ENCODE measurements at regions not wholly inside any gene's neighbourhood (a gene's known extent, or its start where the extent isn't known, plus 50 kb on each side); places are given as distances from the start of the nearest gene placed in this dataset.

GRCh38 chr14:39861229-39861600, 429.0 kb upstream of the FBXO33 start:
- H3K27ac ChIP-seq (ENCODE audit: low read depth), result no peak overlapping the region
- H3K4me1 ChIP-seq (ENCODE audit: insufficient read depth), result no peaks in the 10 kb centered on the region
- no peak for DNase-seq (ENCODE audit: extremely low spot score)
- no peak overlapping the region for H3K4me3 ChIP-seq (ENCODE audit: low read depth, low read length)
- WGBS, result 56% methylated on average over 4 of the region's 4 CpGs
- no peaks in the 10 kb centered on the region for H3K36me3 ChIP-seq (ENCODE audit: insufficient read depth)

- H3K4me1 ChIP-seq (ENCODE audit: insufficient read depth), result no peaks in the 10 kb centered on the region
- WGBS, result 56% methylated on average over 8 of the region's 8 CpGs
- H3K36me3 ChIP-seq (ENCODE audit: insufficient read depth), result no peaks in the 10 kb centered on the region
- H3K4me3 ChIP-seq (ENCODE audit: low read depth, low read length), result no peak overlapping the region
- no peak for DNase-seq (ENCODE audit: extremely low spot score)
- no peak overlapping the region for H3K27ac ChIP-seq (ENCODE audit: low read depth)
These were observed 428.5 kb upstream of the FBXO33 start for GRCh38 chr14:39860596-39861228.

DNA sequence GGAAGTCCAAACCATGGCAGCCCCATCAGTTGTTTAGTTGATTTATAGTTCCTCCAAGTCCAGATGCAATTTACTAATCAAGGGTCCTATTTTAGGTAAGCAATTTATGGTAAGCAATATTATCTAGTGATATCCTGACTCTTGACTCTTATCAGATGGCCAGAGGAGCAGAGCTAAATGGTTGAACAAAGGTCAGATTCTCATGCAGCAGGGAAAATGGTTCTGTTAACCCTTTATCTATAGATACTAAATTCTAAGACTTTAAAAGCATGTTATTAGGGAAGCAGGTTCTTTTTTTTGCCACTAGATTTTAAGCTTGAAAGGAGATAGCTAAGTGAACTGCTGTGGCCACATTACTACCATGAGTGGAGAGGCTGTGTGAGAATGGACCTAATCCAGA, 427.1 kb upstream of the FBXO33 start:
- Histone ChIP-seq H3K4me3 (ENCODE audit: low read depth, low read length) (no peak overlapping the region), H3K27ac (ENCODE audit: low read depth) (no peak overlapping the region), H3K36me3 (ENCODE audit: insufficient read depth) (no peaks in the 10 kb centered on the region), H3K4me1 (ENCODE audit: insufficient read depth) (no peaks in the 10 kb centered on the region)
- no peak for DNase-seq (ENCODE audit: extremely low spot score)

- 75% methylated on average over 7 of the region's 7 CpGs for WGBS
- no peak overlapping the region for H3K4me3 ChIP-seq (ENCODE audit: low read depth, low read length)
These were observed 425.3 kb upstream of the FBXO33 start for GRCh38 chr14:39857376-39858055.

DNA sequence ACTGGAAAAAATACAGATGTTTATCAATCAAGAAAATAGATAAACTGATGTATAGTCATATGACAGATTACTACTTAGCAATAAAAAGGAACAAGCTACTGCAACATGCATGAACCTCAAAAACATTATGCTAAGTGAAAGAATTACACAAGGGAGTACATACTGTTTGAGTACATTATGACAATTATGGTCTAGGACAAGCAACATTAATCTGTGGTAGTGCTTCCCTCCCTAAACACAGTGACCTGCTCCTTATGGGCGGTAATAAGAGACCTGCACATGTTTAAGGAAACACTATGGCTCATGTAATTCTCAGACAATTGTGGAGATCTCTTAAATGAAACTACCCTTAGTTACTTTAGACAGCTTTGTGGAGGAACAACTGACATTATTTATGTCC, 421.2 kb upstream of the FBXO33 start:
- no peaks in the 10 kb centered on the region for H3K36me3 ChIP-seq (ENCODE audit: insufficient read depth)
- DNase-seq (ENCODE audit: extremely low spot score), result no peak
- WGBS, result 88% methylated on average over 1 of the region's 1 CpG
- H3K4me3 ChIP-seq (ENCODE audit: low read depth, low read length), result no peak overlapping the region
- H3K4me1 ChIP-seq (ENCODE audit: insufficient read depth), result no peaks in the 10 kb centered on the region
- no peak overlapping the region for H3K27ac ChIP-seq (ENCODE audit: low read depth)

More at GRCh38 chr14:39857376-39858055, 425.3 kb upstream of the FBXO33 start:
- Histone ChIP-seq H3K4me1 (ENCODE audit: insufficient read depth) (no peaks in the 10 kb centered on the region), H3K36me3 (ENCODE audit: insufficient read depth) (no peaks in the 10 kb centered on the region), H3K27ac (ENCODE audit: low read depth) (no peak overlapping the region)
- no peak for DNase-seq (ENCODE audit: extremely low spot score)

- no peak overlapping the region for H3K4me3 ChIP-seq (ENCODE audit: low read depth, low read length)
- H3K36me3 ChIP-seq (ENCODE audit: insufficient read depth), result no peaks in the 10 kb centered on the region
- WGBS, result 42% methylated on average over 1 of the region's 1 CpG
- H3K4me1 ChIP-seq (ENCODE audit: insufficient read depth), result no peaks in the 10 kb centered on the region
- DNase-seq (ENCODE audit: extremely low spot score), result no peak
- no peak overlapping the region for H3K27ac ChIP-seq (ENCODE audit: low read depth)
These were observed 419.0 kb upstream of the FBXO33 start for GRCh38 chr14:39851202-39851601.

GRCh38 chr14:39847852-39848251, 415.6 kb upstream of the FBXO33 start:
- no peak for DNase-seq (ENCODE audit: extremely low spot score)
- Histone ChIP-seq H3K4me3 (ENCODE audit: low read depth, low read length) (no peak overlapping the region), H3K27ac (ENCODE audit: low read depth) (no peak overlapping the region), H3K4me1 (ENCODE audit: insufficient read depth) (no peaks in the 10 kb centered on the region), H3K36me3 (ENCODE audit: insufficient read depth) (no peaks in the 10 kb centered on the region)
- WGBS, result 86% methylated on average over 5 of the region's 5 CpGs

GRCh38 chr14:39847194-39847593, 415.0 kb upstream of the FBXO33 start:
- no peaks in the 10 kb centered on the region for H3K4me1 ChIP-seq (ENCODE audit: insufficient read depth)
- no peak overlapping the region for H3K27ac ChIP-seq (ENCODE audit: low read depth)
- no peaks in the 10 kb centered on the region for H3K36me3 ChIP-seq (ENCODE audit: insufficient read depth)
- no peak for DNase-seq (ENCODE audit: extremely low spot score)
- H3K4me3 ChIP-seq (ENCODE audit: low read depth, low read length), result no peak overlapping the region

DNA sequence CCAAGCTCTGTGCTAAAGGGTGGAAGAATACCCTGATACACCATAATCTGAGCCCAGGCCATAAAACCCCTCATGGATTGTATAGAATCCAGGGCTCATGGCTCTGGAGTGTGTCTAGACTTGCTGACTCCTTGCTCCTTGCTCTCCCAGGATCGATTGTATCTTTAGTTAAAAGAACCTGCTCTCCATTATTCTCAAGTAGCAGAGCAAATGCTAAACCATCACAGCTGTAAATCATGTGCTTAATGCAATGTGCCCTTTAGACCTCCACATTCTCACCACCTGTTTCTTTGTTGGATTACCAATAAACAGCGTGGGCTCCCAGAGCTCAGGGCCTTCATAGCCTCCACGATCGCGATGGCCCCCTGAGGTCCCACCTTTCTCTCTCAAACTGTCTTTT, 411.6 kb upstream of the FBXO33 start:
- 67% methylated on average over 5 of the region's 5 CpGs for WGBS
- Histone ChIP-seq H3K4me1 (ENCODE audit: insufficient read depth) (no peaks in the 10 kb centered on the region), H3K4me3 (ENCODE audit: low read depth, low read length) (no peak overlapping the region), H3K27ac (ENCODE audit: low read depth) (no peak overlapping the region), H3K36me3 (ENCODE audit: insufficient read depth) (no peaks in the 10 kb centered on the region)
- DNase-seq (ENCODE audit: extremely low spot score), result no peak

DNA sequence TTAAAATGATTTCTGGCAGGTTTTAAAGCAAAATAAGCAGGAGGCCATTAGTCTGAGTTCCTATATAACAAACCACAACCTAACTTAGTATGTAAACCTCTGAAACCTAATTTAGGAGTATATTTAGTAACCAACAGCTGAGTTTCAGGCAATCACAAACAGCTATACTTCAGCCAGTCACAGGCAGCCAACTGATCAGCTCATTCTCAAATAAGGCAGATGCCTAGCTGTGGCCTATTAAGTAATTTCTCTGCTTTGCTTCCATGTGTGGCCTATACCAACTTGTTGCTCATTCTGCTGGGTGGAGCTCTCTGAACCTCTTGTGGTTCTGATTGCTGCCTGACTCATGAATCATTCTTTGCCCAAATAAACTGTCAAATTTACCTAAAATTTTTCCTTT, 408.9 kb upstream of the FBXO33 start:
- no peak overlapping the region for H3K27ac ChIP-seq (ENCODE audit: low read depth)
- H3K4me3 ChIP-seq (ENCODE audit: low read depth, low read length), result no peak overlapping the region
- DNase-seq (ENCODE audit: extremely low spot score), result no peak
- H3K4me1 ChIP-seq (ENCODE audit: insufficient read depth), result no peaks in the 10 kb centered on the region
- no peaks in the 10 kb centered on the region for H3K36me3 ChIP-seq (ENCODE audit: insufficient read depth)

GRCh38 chr14:39827901-39828655, 395.8 kb upstream of the FBXO33 start:
- H3K27ac ChIP-seq (ENCODE audit: low read depth), result no peak overlapping the region
- WGBS, result 77% methylated on average over 2 of the region's 2 CpGs

DNA sequence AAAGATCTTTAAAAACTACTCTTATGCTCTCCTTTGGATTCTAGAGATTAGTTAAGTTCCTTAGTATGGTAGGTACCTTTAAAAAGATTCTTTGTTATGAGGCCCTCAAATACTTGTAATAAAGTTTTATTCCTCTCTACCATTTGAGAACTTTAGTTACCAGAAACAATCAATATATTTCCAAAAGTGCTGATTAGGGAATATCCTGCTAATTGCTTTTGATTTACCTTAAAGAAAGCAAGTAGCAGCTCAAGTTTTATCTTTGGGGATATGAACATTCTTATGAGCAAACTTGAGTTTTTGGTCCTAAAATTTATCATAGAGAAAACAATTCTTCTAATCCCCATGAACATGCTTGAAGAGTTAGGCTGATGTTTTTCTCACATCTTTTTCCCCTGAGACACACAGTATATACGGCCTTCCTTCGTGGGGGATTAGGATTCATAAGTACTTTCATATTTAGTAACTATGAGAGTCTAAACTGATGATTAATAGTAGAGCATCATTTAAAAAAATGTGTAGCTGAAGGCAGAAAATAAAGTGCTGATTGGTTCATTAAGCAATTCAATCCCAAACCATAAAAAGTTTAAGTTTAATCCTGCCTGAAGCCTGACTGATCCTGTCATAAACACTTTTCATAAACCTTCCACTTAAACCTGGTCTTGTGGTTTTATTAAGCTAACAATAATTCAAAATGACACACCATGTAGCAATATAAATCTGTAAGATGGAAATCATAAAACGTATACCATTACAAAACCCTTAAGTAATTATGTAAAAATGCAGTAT, 380.5 kb upstream of the FBXO33 start:
- 35% methylated on average over 3 of the region's 3 CpGs for WGBS
- Histone ChIP-seq H3K36me3 (ENCODE audit: insufficient read depth) (no peaks in the 10 kb centered on the region), H3K4me3 (ENCODE audit: low read depth, low read length) (no peak overlapping the region), H3K27ac (ENCODE audit: low read depth) (no peak overlapping the region), H3K4me1 (ENCODE audit: insufficient read depth) (no peaks in the 10 kb centered on the region)
- DNase-seq (ENCODE audit: extremely low spot score), result no peak

More at GRCh38 chr14:39827901-39828655, 395.8 kb upstream of the FBXO33 start:
- DNase-seq (ENCODE audit: extremely low spot score), result no peak
- Histone ChIP-seq H3K4me3 (ENCODE audit: low read depth, low read length) (no peak overlapping the region), H3K36me3 (ENCODE audit: insufficient read depth) (no peaks in the 10 kb centered on the region), H3K4me1 (ENCODE audit: insufficient read depth) (no peaks in the 10 kb centered on the region)

- no peak overlapping the region for H3K4me3 ChIP-seq (ENCODE audit: low read depth, low read length)
- H3K27ac ChIP-seq (ENCODE audit: low read depth), result no peak overlapping the region
- DNase-seq (ENCODE audit: extremely low spot score), result no peak
- H3K4me1 ChIP-seq (ENCODE audit: insufficient read depth), result no peaks in the 10 kb centered on the region
- 77% methylated on average over 3 of the region's 3 CpGs for WGBS
- H3K36me3 ChIP-seq (ENCODE audit: insufficient read depth), result no peaks in the 10 kb centered on the region
These were observed 375.0 kb upstream of the FBXO33 start for GRCh38 chr14:39807271-39807670.
